Small intestine (tissue), 7 donors: ENCODE measurements at regions not wholly inside any gene's neighbourhood (a gene's known extent, or its start where the extent isn't known, plus 50 kb on each side); places are given as distances from the start of the nearest gene placed in this dataset.

Experiments
- DNase-seq, 2 donors: peaks; one replicate each; pipeline versions ENCODE4 v3.0.0 to v3.0.0-alpha.2; 2013
- FAIRE-seq: peaks from 2 replicates; lab custom pipeline; 2012; peaks lifted over from hg19 to GRCh38; lab: Jason Lieb, UNC
- H3K27ac ChIP-seq, 3 donors: one replicate each; pipeline ENCODE4 v1.5.1; 2013; ENCODE audit warnings: low read length in 2 of 3, mild to moderate bottlenecking in 2 of 3, control low read depth in 1 of 3, inconsistent platforms in 1 of 3, low read depth in 1 of 3, moderate library complexity in 1 of 3
- H3K27me3 ChIP-seq, 3 donors: one replicate each; pipeline ENCODE4 v1.6.1; 2013; ENCODE audit warnings: low read length in 3 of 3, inconsistent platforms in 1 of 3; ENCODE audit not compliant: control insufficient read depth in 3 of 3, insufficient read depth in 3 of 3
- H3K36me3 ChIP-seq, 3 donors: one replicate each; pipeline ENCODE4 v1.6.1; 2013; ENCODE audit warnings: low read length in 3 of 3, inconsistent platforms in 1 of 3, low read depth in 1 of 3, mild to moderate bottlenecking in 1 of 3, moderate library complexity in 1 of 3; ENCODE audit not compliant: control insufficient read depth in 3 of 3, insufficient read depth in 2 of 3
- H3K4me1 ChIP-seq, 3 donors: one replicate each; pipeline ENCODE4 v1.6.1; 2013; ENCODE audit warnings: low read length in 2 of 3, inconsistent platforms in 1 of 3, low read depth in 1 of 3, mild to moderate bottlenecking in 1 of 3, moderate library complexity in 1 of 3; ENCODE audit not compliant: control insufficient read depth in 3 of 3, insufficient read depth in 2 of 3
- H3K4me3 ChIP-seq, 3 donors: one replicate each; pipeline ENCODE4 v1.5.1; 2013; ENCODE audit warnings: low read length in 3 of 3, control low read depth in 1 of 3, inconsistent platforms in 1 of 3, low read depth in 1 of 3, mild to moderate bottlenecking in 1 of 3, moderate library complexity in 1 of 3
- H3K9me3 ChIP-seq, 2 donors: one replicate each; pipeline ENCODE4 v1.6.1; 2013; ENCODE audit warnings: low read depth in 1 of 2, low read length in 1 of 2; ENCODE audit not compliant: control insufficient read depth in 2 of 2, insufficient read depth in 1 of 2
- WGBS, 3 donors: extraction: QIAGEN DNeasy Blood & Tissue Kit; methylation state at CpG; one replicate each; pipeline ENCODE4 v1.1.7; 2013; 5-methylcytosine and 5-hydroxymethylcytosine counted together
- donor health status: healthy with polysubstance abuse.
- donor health status: control.
- donor health status: control.
- donor health status: Bipolar disorder and iron deficiency.
- donor health status: healthy.

DNA sequence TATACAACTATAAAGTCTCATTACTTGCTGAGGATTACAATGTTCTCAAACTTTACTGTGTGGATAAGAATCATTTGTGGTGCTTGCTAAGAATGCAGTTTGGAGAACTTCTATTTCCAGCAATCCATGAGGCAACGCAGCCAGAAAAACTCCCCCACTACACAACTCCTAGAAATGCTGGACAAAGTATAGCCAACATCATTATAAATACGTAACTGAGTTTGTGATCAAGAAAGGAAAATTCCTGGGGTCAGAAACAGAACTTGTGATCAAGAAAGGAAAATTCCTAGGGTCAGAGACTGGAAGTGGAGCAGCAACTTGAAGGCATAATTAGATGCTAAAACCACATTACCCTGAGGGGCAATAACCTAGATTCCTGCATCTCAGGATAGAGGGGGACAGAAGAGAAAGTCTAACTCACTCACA is 81.1 kb downstream of the MAT2B start:
- Histone ChIP-seq H3K4me1 (no peaks in the 10 kb centered on the region), H3K27ac (no peak overlapping the region), H3K36me3 (no peaks in the 10 kb centered on the region), H3K4me3 (no peak overlapping the region), H3K27me3 (no peaks in the 10 kb centered on the region), H3K9me3 (no peaks in the 10 kb centered on the region)
- no peak for FAIRE-seq
- no peak for DNase-seq
- 81 to 89% (median 85%) methylated on average over 2 of the region's 2 CpGs for whole genome bisulfite sequencing, 3 donors

DNA sequence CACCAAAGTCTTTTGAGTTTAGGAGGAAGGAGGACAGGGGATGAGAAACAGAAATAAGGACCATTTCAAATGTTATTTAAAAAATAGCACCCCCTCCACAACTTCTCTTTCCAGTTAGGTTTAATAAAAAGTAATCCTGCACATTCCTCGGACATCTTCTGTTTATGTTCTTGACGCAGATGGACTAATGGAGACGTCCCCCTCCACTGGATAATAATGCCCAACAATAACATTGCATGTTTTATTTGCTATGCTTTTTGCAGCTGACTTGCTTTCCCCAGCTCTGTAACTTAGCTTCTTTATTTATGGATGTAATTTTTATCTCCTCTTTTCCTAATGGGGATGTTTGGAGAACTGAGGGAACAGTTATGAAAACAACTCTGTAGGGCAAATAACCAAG is 89.5 kb downstream of the MAT2B start:
- 61 to 93% (median 85%) methylated on average over 3 of the region's 3 CpGs for WGBS, 3 donors
- H3K27me3 ChIP-seq, result no peaks in the 10 kb centered on the region
- no peak overlapping the region for H3K4me3 ChIP-seq
- no peaks in the 10 kb centered on the region for H3K36me3 ChIP-seq
- H3K9me3 ChIP-seq, result no peaks in the 10 kb centered on the region
- no peak overlapping the region for H3K27ac ChIP-seq
- H3K4me1 ChIP-seq, result no peaks in the 10 kb centered on the region
- DNase-seq (no peak), FAIRE-seq (no peak)

DNA sequence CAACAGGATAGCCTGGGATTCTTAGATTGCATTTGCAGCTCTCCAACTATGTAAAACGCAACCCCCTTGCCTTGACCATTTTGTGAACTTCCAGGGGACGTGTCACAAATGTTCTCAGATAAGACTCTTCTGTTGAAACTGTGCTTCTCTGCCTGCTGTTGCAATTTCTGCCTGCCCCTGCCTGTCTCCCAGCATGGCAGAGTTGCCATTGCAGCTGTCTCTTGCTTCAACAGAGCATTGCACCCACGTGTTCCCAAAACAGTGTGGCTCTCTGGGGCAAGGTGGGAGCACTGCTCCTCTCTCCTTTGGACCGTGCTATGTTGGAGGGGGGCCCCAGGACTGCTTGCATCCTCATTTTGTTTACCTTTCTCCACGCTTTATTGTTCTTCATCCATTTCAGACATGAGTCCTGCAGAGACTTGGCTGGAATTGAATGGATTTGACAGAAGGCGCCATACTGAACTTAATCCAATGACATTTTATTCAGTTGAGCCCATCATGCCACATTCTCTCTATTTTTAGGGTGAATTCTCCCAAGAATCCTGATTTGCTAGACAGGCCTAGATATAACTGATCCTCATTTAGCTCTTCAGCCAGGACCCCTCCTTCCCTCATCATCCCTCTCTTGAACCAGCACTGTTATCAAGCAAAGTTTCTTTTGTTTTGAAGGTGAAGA is 90.7 kb downstream of the MAT2B start:
- H3K4me3 ChIP-seq, result no peak overlapping the region
- no peaks in the 10 kb centered on the region for H3K9me3 ChIP-seq
- no peaks in the 10 kb centered on the region for H3K27me3 ChIP-seq
- H3K27ac ChIP-seq, result no peak overlapping the region
- DNase-seq (no peak), FAIRE-seq (no peak)
- no peaks in the 10 kb centered on the region for H3K4me1 ChIP-seq
- WGBS, 3 donors, result 73 to 75% (median 74%) methylated on average over 6 of the region's 6 CpGs
- no peaks in the 10 kb centered on the region for H3K36me3 ChIP-seq

DNA sequence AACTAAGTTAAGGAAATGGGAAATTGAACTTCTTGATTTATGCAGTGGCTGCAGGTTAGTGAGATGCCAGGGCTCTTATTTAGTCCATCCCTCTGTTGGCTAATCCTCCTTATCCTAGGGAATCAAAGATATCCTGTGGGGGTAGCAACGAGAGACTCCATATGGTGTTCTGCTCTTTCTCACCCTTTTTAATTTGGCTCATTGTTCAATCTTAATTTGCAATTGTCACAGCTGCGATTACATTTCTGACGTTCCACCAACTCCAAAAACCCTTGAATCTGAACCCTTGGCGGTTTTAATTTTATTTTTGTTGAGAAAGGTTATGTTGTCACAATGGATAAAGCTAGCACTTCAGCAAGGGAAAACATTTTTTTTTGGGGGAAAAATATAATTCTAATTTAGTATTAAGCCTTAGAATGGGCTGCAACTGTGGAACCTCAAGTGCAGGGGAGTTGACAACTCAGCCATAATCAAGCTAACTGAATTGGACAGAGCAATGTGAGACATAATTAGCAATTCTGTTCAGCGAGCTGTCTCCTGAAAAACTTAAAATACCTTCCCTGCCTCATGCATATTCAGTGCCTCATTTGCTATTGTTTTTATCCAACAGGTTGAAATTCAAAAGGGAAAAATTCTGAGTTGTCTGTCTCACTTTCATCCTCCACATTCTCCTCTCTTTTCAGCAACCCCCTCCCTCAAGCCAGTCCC is 91.3 kb downstream of the MAT2B start:
- FAIRE-seq (no peak), DNase-seq (no peak)
- Histone ChIP-seq H3K27ac (no peak overlapping the region), H3K36me3 (no peaks in the 10 kb centered on the region), H3K4me3 (no peak overlapping the region), H3K27me3 (no peaks in the 10 kb centered on the region), H3K4me1 (no peaks in the 10 kb centered on the region), H3K9me3 (no peaks in the 10 kb centered on the region)
- WGBS, 3 donors, result 66 to 92% (median 78%) methylated on average over 5 of the region's 5 CpGs

DNA sequence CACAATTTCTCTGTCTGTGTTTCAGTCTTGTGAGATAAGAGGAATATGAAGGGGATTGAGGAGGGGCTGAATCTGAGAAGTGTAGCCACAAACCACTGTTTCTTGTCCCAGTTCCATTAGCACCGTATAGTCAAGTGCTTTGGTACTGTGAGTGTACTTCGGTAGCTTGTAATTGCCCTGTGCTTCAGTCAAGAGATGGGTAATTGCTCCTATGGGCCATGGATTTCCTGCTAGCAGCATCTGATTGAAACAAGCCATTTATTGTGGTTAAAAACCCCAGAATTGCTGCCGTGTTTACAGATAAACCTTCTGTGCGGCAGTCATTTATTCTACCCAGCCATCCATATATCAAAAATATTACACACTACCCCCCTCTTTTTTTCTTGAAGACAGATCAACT is 98.6 kb downstream of the MAT2B start:
- H3K36me3 ChIP-seq, result no peaks in the 10 kb centered on the region
- no peak for FAIRE-seq
- no peak for DNase-seq
- H3K4me1 ChIP-seq, result no peaks in the 10 kb centered on the region
- H3K4me3 ChIP-seq, result no peak overlapping the region
- no peaks in the 10 kb centered on the region for H3K27me3 ChIP-seq
- H3K27ac ChIP-seq, result no peak overlapping the region
- 49 to 72% (median 54%) methylated on average over 4 of the region's 4 CpGs for WGBS, 3 donors
- H3K9me3 ChIP-seq, result no peaks in the 10 kb centered on the region

DNA sequence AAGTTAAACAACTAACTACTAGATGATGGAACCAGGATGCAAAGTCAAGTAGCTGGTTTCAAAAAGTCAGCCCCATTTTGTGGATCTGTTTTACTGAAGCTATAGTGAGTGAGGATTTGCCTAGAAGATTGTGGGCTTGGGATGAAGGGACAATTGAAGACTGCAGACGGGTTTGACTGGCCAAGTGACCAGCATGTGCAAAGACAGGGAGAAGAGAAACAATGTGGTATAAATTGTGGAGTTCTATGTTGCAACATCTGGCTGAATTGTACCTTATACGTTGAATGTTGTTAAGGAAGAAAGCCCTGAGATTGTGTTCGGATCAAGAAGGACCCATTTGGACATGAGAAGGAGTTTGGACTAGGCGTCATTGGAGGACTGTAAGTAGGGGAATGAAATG is 101.8 kb downstream of the MAT2B start:
- no peak for FAIRE-seq
- no peak for DNase-seq
- H3K27ac ChIP-seq, result no peak overlapping the region
- 86 to 93% (median 89%) methylated on average over 4 of the region's 4 CpGs for WGBS, 3 donors
- no peaks in the 10 kb centered on the region for H3K9me3 ChIP-seq
- no peaks in the 10 kb centered on the region for H3K36me3 ChIP-seq
- H3K27me3 ChIP-seq, result no peaks in the 10 kb centered on the region
- no peaks in the 10 kb centered on the region for H3K4me1 ChIP-seq
- H3K4me3 ChIP-seq, result no peak overlapping the region

DNA sequence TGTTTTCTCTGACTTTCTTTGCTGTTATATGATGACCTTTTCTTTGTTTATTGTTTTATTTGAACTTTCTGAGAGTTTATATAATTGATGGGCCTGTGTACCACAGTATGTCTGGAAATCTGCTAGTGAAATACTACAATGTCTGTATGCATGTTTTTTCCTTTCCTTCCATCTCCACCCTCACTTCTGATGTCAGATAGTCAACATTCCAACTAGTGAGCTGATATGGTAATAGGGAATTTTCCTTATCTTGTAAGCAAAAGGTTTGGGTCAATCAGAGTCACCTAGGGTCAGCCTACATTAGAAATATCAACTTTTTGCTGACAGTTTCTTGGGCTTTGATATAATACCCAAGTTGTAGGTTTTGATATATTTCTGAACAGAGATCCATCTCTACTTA is 103.2 kb downstream of the MAT2B start:
- FAIRE-seq (no peak), DNase-seq (no peak)
- H3K4me1 ChIP-seq, result no peaks in the 10 kb centered on the region
- no peak overlapping the region for H3K4me3 ChIP-seq
- no peak overlapping the region for H3K27ac ChIP-seq
- no peaks in the 10 kb centered on the region for H3K36me3 ChIP-seq
- no peaks in the 10 kb centered on the region for H3K27me3 ChIP-seq
- no peaks in the 10 kb centered on the region for H3K9me3 ChIP-seq

DNA sequence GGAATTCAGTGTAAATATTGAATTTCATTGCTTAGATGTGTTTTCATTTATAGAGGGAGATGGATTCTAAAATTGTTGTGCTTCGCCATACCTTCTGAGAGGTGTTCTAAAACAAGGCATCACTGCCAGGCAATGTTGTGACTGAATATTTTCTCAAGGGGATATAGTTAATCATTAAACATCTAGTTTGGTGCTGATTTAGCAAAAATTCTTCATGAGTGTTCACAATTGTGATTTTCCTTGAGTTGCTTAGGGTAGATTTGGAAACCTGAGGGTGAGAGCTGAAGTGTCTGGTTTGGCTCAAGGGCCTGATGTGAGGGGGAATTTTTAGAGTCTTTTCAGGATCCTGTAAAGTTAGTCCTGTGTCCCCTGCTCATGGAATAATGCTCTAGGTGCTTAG is 104.5 kb downstream of the MAT2B start:
- no peak overlapping the region for H3K27ac ChIP-seq
- 86 to 88% (median 88%) methylated on average over 1 of the region's 1 CpG for WGBS, 3 donors
- FAIRE-seq (no peak), DNase-seq (no peak)
- H3K36me3 ChIP-seq, result no peaks in the 10 kb centered on the region
- H3K9me3 ChIP-seq, result no peaks in the 10 kb centered on the region
- H3K27me3 ChIP-seq, result no peaks in the 10 kb centered on the region
- H3K4me1 ChIP-seq, result no peaks in the 10 kb centered on the region
- H3K4me3 ChIP-seq, result no peak overlapping the region
